ENCODE measurements at regions not wholly inside any gene's neighbourhood (a gene's known extent, or its start where the extent isn't known, plus 50 kb on each side); places are given as distances from the start of the nearest gene placed in this dataset.

DNA sequence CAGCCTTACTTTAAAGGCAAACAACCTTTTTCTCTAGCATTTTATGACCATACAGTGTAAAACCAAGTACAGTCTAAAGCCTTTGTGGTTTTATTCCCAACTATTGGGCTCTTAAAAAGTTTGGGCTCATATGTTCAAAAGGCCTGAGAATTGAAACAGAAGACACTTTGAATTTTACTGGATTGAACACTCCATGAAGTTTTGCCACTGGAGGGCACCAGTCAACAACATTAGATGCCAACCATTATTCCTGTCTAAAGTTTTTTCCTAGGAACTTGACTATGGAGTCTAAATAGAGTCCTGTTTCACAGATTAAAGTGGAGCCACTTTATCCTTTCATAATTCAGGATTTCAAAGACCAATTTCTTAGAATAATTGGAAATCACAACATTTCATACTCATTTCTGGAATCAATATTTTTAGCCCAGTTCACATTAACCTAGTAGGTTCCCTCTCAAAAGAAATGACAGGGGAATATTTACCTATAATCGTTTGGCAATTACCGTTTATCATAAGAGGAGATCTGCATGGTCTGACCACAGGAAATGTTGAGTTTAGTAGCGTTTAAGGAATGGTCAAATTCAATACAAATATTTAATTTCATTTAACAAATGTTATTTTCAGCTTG, 244.1 kb upstream of the PDZRN3 start:
- TF ChIP-seq, protein P1, sequence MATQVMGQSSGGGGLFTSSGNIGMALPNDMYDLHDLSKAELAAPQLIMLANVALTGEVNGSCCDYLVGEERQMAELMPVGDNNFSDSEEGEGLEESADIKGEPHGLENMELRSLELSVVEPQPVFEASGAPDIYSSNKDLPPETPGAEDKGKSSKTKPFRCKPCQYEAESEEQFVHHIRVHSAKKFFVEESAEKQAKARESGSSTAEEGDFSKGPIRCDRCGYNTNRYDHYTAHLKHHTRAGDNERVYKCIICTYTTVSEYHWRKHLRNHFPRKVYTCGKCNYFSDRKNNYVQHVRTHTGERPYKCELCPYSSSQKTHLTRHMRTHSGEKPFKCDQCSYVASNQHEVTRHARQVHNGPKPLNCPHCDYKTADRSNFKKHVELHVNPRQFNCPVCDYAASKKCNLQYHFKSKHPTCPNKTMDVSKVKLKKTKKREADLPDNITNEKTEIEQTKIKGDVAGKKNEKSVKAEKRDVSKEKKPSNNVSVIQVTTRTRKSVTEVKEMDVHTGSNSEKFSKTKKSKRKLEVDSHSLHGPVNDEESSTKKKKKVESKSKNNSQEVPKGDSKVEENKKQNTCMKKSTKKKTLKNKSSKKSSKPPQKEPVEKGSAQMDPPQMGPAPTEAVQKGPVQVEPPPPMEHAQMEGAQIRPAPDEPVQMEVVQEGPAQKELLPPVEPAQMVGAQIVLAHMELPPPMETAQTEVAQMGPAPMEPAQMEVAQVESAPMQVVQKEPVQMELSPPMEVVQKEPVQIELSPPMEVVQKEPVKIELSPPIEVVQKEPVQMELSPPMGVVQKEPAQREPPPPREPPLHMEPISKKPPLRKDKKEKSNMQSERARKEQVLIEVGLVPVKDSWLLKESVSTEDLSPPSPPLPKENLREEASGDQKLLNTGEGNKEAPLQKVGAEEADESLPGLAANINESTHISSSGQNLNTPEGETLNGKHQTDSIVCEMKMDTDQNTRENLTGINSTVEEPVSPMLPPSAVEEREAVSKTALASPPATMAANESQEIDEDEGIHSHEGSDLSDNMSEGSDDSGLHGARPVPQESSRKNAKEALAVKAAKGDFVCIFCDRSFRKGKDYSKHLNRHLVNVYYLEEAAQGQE (IDR thresholded peaks at IDR 0.05; ENCODE audit: insufficient read depth in 1 of 2, low read depth in 2 of 2, low read length in 2 of 2), result no peak
- TF ChIP-seq SIN3A (IDR thresholded peaks at IDR 0.05; ENCODE audit: borderline replicate concordance, insufficient read depth, low read length), result no peak

All from PFSK-1 (cell line).